ENCODE measurements at regions not wholly inside any gene's neighbourhood (a gene's known extent, or its start where the extent isn't known, plus 50 kb on each side); places are given as distances from the start of the nearest gene placed in this dataset.

DNA sequence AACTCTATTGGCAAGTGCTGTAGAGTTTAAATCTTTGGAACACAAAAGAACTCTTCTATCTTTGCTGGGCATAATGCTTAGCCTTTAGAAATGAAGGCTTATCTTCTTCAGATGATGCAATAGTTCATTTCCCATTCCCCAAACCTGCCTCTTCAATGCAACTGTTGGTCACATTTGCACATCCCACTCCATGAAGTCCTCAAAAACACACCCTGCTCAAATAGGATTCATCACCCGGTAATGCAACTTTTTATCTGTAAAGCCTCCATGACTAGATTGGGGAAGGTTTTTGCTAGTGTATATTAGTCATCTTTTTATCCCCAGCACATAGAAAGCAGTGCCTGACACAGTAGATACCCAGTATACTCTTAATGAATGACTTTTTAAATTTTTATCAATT lies 376.4 kb downstream of the RBM43 start:
- ATAC-seq (replicated peaks) (no peak), DNase-seq (no peak)
- Mint-ChIP-seq H3K9me3 (peaks cover 0 to 4% of the 10 kb centered on the region in 2 donors), H3K27me3 (no peaks in the 10 kb centered on the region), H3K4me1 (no peaks in the 10 kb centered on the region), H3K4me3 (no peak overlapping the region), H3K36me3 (no peaks in the 10 kb centered on the region), H3K27ac (no peak overlapping the region)

DNA sequence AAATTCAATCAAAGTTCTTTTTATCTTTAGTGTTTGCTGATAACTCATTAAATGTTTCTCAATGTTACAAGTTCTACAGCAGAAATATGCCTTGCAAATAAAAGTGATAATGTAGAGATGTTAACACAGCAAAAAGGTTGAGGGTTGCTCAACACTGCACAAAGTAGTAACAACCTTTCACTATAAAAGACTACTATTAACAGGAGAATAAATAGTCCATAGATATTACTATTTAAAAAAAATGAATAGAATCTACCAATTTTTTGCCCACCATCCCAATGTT lies 378.1 kb downstream of the RBM43 start:
- Mint-ChIP-seq H3K27me3 (no peaks in the 10 kb centered on the region), H3K27ac (no peak overlapping the region), H3K4me1 (no peaks in the 10 kb centered on the region), H3K36me3 (no peaks in the 10 kb centered on the region), H3K9me3 (peaks cover 3 to 4% of the 10 kb centered on the region in 2 donors), H3K4me3 (no peak overlapping the region)
- DNase-seq (no peak), ATAC-seq (replicated peaks) (no peak)

DNA sequence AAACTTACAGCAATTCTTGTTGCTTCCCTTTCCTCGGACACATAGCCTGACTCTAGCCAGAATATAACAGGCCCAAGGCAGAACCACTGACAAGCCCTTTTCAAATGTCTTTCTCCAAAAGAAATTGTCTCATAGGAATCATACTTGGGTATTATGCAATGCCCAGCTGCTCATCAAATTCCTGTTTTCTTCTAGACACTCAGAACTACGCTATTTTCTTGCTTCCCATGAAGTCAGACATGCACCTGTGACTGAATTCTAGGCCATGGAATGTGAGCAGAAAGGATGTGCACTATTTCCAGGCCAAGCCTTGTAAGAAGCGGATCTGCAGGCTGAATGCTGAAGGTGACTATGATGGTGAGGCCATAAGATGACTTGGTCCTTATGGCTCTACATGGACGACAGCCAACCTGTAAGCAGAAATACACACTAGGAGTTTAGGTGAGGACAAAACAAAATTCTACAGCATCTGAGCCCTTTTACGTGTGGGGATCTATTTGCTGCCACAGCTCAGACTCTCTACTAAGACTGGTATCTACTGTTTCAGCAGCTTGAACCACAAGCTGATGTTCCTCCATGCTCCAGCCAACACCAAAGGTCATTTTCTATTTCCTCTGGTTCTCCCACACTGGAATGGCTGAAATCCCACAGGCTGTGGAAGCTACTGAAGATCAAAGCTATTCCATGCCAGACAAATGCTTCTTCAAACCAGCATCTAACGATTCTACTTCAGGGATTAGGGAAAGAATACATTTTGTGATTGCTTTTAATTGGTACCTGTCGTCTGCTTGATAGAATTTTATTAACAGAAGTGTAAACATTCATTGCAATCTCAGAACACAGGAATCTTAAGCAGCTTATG lies 378.7 kb downstream of the RBM43 start:
- Mint-ChIP-seq H3K4me1 (no peaks in the 10 kb centered on the region), H3K4me3 (no peak overlapping the region), H3K27me3 (no peaks in the 10 kb centered on the region), H3K27ac (no peak overlapping the region), H3K9me3 (peaks cover 3 to 4% of the 10 kb centered on the region in 2 donors), H3K36me3 (no peaks in the 10 kb centered on the region)
- no peak for DNase-seq
- ATAC-seq (replicated peaks) = no peak

DNA sequence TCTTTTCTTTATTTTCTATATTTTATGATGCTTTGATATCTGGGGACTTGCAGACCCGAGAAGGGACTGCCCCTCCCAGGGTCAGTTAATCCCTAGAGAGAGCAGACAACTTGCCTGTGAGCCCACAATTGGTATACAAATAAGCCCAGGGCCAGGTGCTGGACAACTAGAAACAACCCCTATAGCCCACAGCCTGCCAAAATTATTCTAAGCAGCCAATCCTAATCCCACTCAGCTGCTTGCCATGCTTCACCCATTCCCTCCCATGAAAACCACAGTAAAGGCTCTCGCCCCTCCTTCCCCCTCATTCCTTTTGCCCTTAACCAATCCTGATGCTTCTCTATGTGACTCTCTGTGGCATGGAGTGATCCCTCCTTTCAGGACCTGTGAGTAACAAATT lies 380.7 kb downstream of the RBM43 start:
- DNase-seq (no peak), ATAC-seq (replicated peaks) (no peak)
- Mint-ChIP-seq H3K36me3 (no peaks in the 10 kb centered on the region), H3K27me3 (no peaks in the 10 kb centered on the region), H3K4me1 (no peaks in the 10 kb centered on the region), H3K27ac (no peak overlapping the region), H3K9me3 (peaks cover 3 to 4% of the 10 kb centered on the region in 2 donors), H3K4me3 (no peak overlapping the region)

DNA sequence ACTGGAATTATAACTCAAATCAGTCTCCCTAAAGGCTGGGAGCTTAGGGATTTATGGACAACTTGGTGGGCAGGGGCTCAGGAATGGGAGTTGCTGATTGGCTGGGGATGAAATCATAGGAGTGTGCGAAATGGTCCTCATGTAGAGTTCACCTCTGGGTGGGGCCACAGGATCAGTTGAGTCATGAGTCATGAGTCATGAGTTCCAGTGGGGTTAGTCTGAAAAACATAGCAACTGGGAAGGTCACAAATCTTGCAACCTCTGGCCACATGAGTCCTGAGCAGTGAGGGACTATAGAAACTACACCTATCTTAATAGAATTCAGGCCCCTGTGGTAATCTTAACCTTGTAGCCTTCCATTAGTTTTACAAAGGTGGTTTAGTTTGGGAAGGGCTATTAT lies 383.3 kb downstream of the RBM43 start:
- H3K36me3 Mint-ChIP-seq = no peaks in the 10 kb centered on the region
- no peaks in the 10 kb centered on the region for H3K4me1 Mint-ChIP-seq
- peaks cover 3 to 4% of the 10 kb centered on the region in 2 donors for H3K9me3 Mint-ChIP-seq
- no peaks in the 10 kb centered on the region for H3K27me3 Mint-ChIP-seq
- no peak overlapping the region for H3K27ac Mint-ChIP-seq
- DNase-seq (no peak), ATAC-seq (replicated peaks) (no peak)
- H3K4me3 Mint-ChIP-seq = no peak overlapping the region

DNA sequence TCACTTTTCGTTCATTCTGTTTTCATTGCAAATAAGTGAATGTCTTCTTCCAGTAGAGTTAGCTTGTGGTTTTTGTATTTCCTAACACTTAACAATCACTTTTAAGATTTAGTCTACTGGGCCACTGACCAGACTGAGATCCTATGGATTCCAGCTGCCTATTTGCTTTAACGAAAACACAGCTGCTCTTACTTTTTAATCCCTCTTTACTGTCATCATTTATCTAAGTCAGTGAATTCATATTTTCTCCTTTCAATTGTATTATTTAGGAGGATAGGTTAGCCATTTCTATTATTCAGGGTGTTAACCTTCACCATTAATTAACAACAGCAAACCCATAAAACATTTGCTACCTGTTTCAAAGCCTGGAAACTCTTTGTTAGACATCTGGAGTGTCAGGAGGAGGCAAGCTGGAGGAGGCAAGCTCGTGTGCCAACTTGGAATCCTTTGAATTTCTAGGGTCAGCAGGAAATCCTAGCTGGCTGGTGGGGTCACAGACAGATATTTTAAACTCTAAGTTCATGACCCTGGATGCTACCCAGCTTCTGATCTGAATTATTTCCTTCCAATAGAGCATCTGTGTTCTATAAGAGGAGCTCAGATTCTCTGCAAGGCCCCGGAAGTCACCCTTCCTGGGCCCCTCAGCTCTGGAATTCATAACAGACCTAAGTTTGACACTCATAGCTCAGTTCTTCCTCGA lies 385.3 kb downstream of the RBM43 start:
- no peak for DNase-seq
- no peaks in the 10 kb centered on the region for H3K27me3 Mint-ChIP-seq
- no peaks in the 10 kb centered on the region for H3K36me3 Mint-ChIP-seq
- H3K9me3 Mint-ChIP-seq = peaks cover 3 to 4% of the 10 kb centered on the region in 2 donors
- ATAC-seq (replicated peaks) = no peak
- no peaks in the 10 kb centered on the region for H3K4me1 Mint-ChIP-seq
- no peak overlapping the region for H3K4me3 Mint-ChIP-seq
- H3K27ac Mint-ChIP-seq = no peak overlapping the region

DNA sequence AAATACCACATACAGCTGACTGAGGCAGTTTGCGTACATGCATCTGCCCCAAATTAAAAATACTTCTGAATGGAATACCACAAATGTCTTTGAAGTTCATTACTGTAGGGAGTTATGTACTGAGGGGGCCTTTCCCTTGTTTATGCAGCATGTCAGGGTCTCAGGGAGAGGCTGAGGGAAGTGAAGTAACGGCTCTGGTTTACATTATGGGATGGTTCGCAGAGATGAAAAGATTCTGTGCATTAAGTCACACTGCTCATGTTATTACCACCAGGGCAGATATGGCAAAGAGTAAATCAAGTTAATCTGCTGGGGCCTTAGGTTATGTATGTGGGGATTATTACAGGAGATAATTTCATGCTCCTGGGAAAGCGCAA lies 385.9 kb upstream of the RND3 start:
- Mint-ChIP-seq H3K27me3 (no peaks in the 10 kb centered on the region), H3K4me3 (no peak overlapping the region), H3K27ac (no peak overlapping the region), H3K4me1 (no peaks in the 10 kb centered on the region), H3K36me3 (no peaks in the 10 kb centered on the region), H3K9me3 (peaks cover 0 to 4% of the 10 kb centered on the region in 2 donors)
- ATAC-seq (replicated peaks) (no peak), DNase-seq (no peak)

DNA sequence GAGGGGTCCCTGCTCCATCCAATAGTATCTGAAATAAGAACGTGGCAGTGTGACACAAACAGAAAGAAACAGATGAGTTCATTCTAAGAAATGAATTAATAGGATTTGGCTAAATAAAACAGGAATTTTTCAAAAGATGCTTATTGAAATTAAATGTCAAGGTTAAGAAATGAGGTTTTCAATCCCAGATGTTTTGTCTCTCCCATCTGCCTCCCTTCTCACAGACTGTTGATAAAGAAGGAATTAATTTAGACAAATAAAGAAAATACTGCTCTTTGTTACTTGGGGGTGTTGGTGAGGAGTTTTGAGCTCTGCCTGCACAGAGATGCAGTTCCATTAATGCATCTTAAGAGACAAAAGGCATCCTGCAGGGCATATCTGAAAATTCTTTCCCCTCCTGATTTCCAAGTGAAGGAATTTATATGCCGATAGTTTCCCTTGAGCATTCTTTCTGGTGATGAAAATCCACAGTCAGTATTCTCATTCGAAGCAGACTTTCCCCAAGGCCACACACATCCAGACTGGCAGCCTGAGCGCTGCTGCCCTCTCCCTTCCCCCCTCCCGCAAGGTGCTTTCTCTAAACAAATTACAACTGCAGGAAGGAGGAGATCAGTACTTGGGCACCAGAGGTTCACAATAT lies 385.4 kb upstream of the RND3 start:
- Mint-ChIP-seq H3K27ac (no peak overlapping the region), H3K4me3 (no peak overlapping the region), H3K27me3 (no peaks in the 10 kb centered on the region), H3K4me1 (no peaks in the 10 kb centered on the region), H3K36me3 (no peaks in the 10 kb centered on the region), H3K9me3 (peaks cover 0 to 4% of the 10 kb centered on the region in 2 donors)
- DNase-seq (no peak), ATAC-seq (replicated peaks) (no peak)

DNA sequence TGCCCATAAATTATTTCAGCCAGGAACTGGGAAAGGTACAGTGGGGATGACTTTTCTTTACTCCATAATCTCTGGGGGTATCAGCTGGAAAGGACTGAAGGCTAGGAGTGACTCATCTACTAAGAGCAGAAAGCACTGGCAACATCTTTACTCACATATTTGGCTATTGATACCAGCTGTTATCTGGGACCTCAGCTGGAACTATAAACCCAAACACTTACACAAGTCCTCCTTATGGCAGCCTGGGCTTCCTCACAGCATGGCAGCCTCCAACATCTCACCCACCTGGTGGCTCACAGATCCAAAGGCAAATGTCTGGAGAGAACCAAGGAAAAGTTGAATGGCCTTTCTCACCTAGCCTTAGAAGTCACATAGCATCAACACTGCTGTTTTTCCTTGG lies 379.0 kb upstream of the RND3 start:
- H3K36me3 Mint-ChIP-seq = no peaks in the 10 kb centered on the region
- no peak overlapping the region for H3K27ac Mint-ChIP-seq
- H3K27me3 Mint-ChIP-seq = no peaks in the 10 kb centered on the region
- DNase-seq (no peak), ATAC-seq (replicated peaks) (no peak)
- H3K9me3 Mint-ChIP-seq = peaks cover 4 to 12% of the 10 kb centered on the region in 2 donors
- H3K4me3 Mint-ChIP-seq = no peak overlapping the region
- H3K4me1 Mint-ChIP-seq = no peaks in the 10 kb centered on the region

DNA sequence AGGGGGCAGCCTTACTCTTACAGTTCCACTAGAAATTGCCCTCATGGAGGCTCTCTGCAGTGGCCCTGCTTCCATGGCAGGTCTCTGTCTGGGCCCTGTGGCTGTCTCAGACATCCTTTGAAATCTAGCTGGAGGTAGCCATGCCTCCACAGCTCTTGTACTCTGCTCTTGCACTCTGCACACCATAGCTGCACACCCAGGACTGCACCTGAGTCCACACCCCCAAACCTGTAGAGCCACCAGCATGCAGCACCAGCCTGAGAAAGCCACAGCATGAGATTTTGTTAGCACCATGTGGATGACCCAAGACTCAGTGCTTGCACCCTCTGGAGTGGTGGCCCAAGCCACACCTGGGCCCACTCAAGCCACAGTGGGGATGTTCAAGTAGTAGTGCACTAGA lies 376.2 kb upstream of the RND3 start:
- Mint-ChIP-seq H3K9me3 (peaks cover 4 to 8% of the 10 kb centered on the region in 2 donors), H3K27me3 (no peaks in the 10 kb centered on the region), H3K36me3 (no peaks in the 10 kb centered on the region), H3K27ac (no peak overlapping the region), H3K4me3 (no peak overlapping the region), H3K4me1 (no peaks in the 10 kb centered on the region)
- ATAC-seq (replicated peaks) (peak in 1 of 2 donors; percentile 16), DNase-seq (no peak)

DNA sequence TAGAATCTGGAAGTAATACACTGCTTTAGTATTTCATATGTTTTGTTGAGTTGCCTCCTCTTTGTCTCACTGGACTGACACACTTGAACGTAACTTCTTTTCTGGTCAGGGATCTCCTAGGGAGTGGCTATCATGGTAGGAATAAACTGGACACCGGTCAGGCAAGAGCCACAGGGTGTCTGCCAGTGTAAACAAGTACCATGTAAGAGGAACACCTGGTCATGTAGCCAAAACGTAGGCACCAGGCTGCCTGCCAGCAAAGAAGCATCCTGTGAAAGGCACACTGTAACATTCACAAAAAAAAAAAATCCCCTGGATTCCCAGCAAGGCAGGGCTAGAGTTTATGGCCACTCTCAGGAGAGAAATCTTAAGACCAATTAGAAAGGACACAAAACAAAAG lies 372.8 kb upstream of the RND3 start:
- Mint-ChIP-seq H3K27me3 (no peaks in the 10 kb centered on the region), H3K36me3 (no peaks in the 10 kb centered on the region)

DNA sequence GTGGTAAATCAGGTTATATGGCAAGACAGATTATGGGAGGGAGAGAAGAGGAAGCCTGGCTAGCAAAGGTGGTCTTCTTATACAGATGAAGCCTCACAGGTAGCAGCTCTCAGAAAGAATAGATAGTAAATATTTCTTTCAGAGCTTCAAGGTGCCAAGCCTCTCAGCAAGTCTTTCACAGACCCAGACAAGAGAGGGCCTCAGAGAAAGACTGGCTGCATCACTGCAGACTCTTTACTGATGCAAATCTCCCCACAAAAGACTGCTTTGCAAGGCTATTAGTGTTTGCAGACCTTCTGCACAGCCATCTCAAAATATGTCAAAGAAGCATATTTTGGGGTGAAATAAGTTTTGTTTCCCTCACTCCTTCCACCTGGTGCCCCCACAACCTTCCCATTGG lies 372.4 kb upstream of the RND3 start:
- no peak for DNase-seq
- H3K4me1 Mint-ChIP-seq = no peaks in the 10 kb centered on the region
- ATAC-seq (replicated peaks) = no peak
- peaks cover 4 to 6% of the 10 kb centered on the region in 2 donors for H3K9me3 Mint-ChIP-seq
- no peak overlapping the region for H3K4me3 Mint-ChIP-seq
- H3K27ac Mint-ChIP-seq = no peak overlapping the region
- no peaks in the 10 kb centered on the region for H3K36me3 Mint-ChIP-seq
- H3K27me3 Mint-ChIP-seq = no peaks in the 10 kb centered on the region

More for the DNA sequence above, 372.8 kb upstream of the RND3 start:
- peaks cover 4 to 8% of the 10 kb centered on the region in 2 donors for H3K9me3 Mint-ChIP-seq
- DNase-seq = no peak
- no peaks in the 10 kb centered on the region for H3K4me1 Mint-ChIP-seq
- no peak for ATAC-seq (replicated peaks)
- H3K27ac Mint-ChIP-seq = no peak overlapping the region
- H3K4me3 Mint-ChIP-seq = no peak overlapping the region

DNA sequence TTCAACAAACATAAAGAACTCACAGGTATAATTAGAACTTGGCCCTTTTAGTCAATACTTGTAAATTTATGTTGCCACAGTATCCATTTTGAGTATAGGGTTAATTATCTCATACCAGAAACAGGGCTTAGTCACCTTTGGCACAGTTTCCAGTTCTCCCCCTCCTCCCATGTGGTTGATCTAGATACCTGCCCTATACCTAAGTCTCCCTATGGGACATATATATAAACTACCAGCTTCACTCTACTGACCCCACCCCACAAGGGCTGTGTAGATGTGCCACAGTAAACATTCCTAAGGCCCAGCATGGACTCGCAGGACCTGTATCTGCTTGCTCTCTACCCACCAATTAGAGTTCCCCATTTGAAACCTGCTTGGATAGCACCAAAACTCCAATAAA lies 371.7 kb upstream of the RND3 start:
- DNase-seq = no peak
- no peaks in the 10 kb centered on the region for H3K36me3 Mint-ChIP-seq
- no peaks in the 10 kb centered on the region for H3K27me3 Mint-ChIP-seq
- H3K27ac Mint-ChIP-seq = no peak overlapping the region
- H3K9me3 Mint-ChIP-seq = no peaks in the 10 kb centered on the region
- ATAC-seq (replicated peaks) = no peak
- H3K4me1 Mint-ChIP-seq = no peaks in the 10 kb centered on the region
- H3K4me3 Mint-ChIP-seq = no peak overlapping the region

DNA sequence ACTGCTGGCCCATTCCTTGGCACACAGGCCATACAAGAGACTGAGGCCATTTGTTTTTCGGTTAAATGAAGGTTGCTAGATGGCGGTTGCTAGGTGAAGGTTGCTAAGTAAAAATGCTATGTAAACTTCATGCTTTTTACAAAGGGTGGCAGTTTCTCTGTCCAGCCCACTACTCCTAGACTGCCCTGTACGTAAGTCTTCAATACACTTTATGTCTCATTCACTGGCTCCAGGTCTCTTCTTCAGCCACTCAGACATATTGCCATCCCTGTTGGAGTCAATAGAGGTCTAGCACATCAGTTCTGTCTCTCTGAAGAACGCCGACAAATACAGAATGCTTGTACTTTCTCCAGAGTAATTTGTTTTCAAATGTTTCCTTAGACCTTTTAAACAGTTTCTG lies 370.9 kb upstream of the RND3 start:
- Mint-ChIP-seq H3K27ac (no peak overlapping the region), H3K27me3 (no peaks in the 10 kb centered on the region), H3K36me3 (no peaks in the 10 kb centered on the region), H3K4me1 (no peaks in the 10 kb centered on the region), H3K4me3 (no peak overlapping the region), H3K9me3 (no peaks in the 10 kb centered on the region)
- ATAC-seq (replicated peaks) (no peak), DNase-seq (no peak)
